ENCODE measurements at regions not wholly inside any gene's neighbourhood (a gene's known extent, or its start where the extent isn't known, plus 50 kb on each side); places are given as distances from the start of the nearest gene placed in this dataset.
"Not testable (repeated sequence)": the region's sequence is repeated elsewhere in the genome, so short reads cannot be mapped to it uniquely, and the experiment has no call there.

DNA sequence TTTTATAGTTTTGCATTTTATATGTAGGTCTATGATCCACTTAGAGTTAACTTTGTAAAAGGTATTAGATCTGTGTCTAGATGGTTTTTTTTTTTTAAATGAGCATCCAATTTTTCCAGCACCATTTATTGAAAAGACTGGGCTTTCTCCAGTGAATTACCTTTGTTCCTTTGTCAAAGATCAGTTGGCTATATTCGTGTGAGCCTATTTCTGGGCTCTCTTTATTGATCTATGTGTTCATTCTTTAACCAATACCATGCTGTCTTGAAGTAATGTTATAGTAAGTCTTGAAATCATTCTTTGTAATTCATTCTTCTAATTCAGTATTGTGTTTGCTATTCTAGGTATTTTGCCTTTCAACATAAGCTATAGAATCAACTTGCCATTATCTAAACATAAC, 165.4 kb upstream of the ARPP21 start:
- Mint-ChIP-seq H3K27ac (ENCODE audit: unreplicated experiment) (no peak overlapping the region), H3K36me3 (ENCODE audit: low read depth) (peaks cover 6% of the 10 kb centered on the region), H3K4me1 (ENCODE audit: low read depth) (no peaks in the 10 kb centered on the region), H3K4me3 (ENCODE audit: unreplicated experiment) (no peak overlapping the region), H3K9me3 (ENCODE audit: low read depth) (peaks cover 11% of the 10 kb centered on the region), H3K27me3 (ENCODE audit: low read depth) (no peaks in the 10 kb centered on the region)
- TF ChIP-seq, protein P1, sequence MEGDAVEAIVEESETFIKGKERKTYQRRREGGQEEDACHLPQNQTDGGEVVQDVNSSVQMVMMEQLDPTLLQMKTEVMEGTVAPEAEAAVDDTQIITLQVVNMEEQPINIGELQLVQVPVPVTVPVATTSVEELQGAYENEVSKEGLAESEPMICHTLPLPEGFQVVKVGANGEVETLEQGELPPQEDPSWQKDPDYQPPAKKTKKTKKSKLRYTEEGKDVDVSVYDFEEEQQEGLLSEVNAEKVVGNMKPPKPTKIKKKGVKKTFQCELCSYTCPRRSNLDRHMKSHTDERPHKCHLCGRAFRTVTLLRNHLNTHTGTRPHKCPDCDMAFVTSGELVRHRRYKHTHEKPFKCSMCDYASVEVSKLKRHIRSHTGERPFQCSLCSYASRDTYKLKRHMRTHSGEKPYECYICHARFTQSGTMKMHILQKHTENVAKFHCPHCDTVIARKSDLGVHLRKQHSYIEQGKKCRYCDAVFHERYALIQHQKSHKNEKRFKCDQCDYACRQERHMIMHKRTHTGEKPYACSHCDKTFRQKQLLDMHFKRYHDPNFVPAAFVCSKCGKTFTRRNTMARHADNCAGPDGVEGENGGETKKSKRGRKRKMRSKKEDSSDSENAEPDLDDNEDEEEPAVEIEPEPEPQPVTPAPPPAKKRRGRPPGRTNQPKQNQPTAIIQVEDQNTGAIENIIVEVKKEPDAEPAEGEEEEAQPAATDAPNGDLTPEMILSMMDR (IDR thresholded peaks at IDR 0.05): no peak
- DNase-seq (ENCODE audit: low spot score): no peak

DNA sequence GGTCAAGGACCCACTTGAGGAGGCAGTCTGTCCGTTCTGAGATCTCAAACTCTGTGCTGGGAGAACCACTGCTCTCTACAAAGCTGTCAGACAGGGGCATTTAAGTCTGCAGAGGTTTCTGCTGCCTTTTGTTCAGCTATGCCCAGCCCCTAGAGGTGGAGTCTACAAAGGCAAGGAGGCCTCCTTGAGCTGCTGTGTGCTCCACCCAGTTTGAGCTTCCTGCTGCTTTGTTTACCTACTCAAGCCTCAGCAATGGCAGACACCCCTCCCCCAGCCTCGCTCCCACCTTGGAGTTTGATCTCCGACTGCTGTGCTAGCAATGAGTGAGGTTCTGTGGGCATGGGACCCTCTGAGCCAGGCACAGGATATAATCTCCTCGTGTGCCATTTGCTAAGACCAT, 156.8 kb upstream of the ARPP21 start:
- H3K27ac Mint-ChIP-seq (ENCODE audit: unreplicated experiment); DNase-seq (ENCODE audit: low spot score); H3K27me3 Mint-ChIP-seq (ENCODE audit: low read depth); H3K36me3 Mint-ChIP-seq (ENCODE audit: low read depth); H3K4me3 Mint-ChIP-seq (ENCODE audit: unreplicated experiment); H3K4me1 Mint-ChIP-seq (ENCODE audit: low read depth): not testable (repeated sequence)
- peaks cover 11% of the 10 kb centered on the region for H3K9me3 Mint-ChIP-seq (ENCODE audit: low read depth)

DNA sequence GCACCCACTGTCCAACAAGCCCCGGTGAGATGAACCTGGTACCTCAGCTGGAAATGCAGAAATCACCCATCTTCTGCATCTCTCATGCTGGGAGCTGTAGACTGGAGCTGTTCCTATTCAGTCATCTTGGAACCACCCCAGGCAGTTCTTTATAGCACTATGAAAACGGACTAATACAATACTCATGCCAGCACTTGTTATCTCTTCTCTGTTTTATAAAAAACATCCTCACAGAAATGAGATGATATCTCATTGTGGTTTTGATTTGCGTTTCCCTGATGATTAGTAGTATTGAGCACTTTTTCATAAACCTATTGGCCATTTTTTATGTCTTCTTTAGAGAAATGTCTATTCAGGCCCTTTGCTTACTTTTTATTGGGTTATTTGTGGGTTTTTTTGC, 156.2 kb upstream of the ARPP21 start:
- TF ChIP-seq, protein P1 (IDR thresholded peaks at IDR 0.05): no peak
- no peak for DNase-seq (ENCODE audit: low spot score)
- no peaks in the 10 kb centered on the region for H3K27me3 Mint-ChIP-seq (ENCODE audit: low read depth)
- H3K4me1 Mint-ChIP-seq (ENCODE audit: low read depth): peaks cover 6% of the 10 kb centered on the region
- H3K36me3 Mint-ChIP-seq (ENCODE audit: low read depth): peaks cover 5% of the 10 kb centered on the region
- H3K9me3 Mint-ChIP-seq (ENCODE audit: low read depth): peaks cover 11% of the 10 kb centered on the region
- no peak overlapping the region for H3K4me3 Mint-ChIP-seq (ENCODE audit: unreplicated experiment)
- no peak overlapping the region for H3K27ac Mint-ChIP-seq (ENCODE audit: unreplicated experiment)

DNA sequence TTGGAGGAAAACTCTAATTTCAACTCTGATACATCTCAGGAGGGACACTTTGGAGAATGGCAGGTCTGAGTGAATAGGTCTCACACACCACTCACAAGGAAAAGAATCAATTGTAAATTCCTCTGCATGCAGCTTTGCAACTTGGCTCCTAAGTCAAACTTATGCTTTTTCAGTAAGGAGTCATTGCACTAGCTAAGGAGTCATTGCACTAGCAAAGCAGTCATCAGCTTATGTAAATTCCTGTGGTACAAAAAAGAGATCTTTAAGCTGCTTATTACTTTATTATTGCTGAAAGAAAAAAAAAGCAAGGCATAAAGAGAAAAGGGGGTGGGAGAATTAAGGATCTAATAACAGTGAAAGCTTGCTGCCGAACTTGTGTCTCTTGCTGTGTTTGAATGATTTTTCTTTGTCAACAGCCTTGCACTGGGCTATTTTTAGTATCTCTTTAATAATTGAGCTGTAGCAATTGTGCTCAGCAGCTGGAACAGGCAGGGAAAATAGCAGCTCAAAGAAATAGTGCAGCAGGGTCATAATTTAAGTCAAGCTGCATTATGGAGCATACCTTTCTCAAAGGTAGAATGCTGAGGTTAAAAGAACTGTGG, 154.3 kb upstream of the ARPP21 start:
- no peak overlapping the region for H3K4me3 Mint-ChIP-seq (ENCODE audit: unreplicated experiment)
- no peak overlapping the region for H3K27ac Mint-ChIP-seq (ENCODE audit: unreplicated experiment)
- TF ChIP-seq, protein P1 (IDR thresholded peaks at IDR 0.05): no peak
- H3K36me3 Mint-ChIP-seq (ENCODE audit: low read depth): peaks cover 4% of the 10 kb centered on the region
- H3K27me3 Mint-ChIP-seq (ENCODE audit: low read depth): no peaks in the 10 kb centered on the region
- no peak for DNase-seq (ENCODE audit: low spot score)
- H3K9me3 Mint-ChIP-seq (ENCODE audit: low read depth): peaks cover 6% of the 10 kb centered on the region
- H3K4me1 Mint-ChIP-seq (ENCODE audit: low read depth): peaks cover 6% of the 10 kb centered on the region

DNA sequence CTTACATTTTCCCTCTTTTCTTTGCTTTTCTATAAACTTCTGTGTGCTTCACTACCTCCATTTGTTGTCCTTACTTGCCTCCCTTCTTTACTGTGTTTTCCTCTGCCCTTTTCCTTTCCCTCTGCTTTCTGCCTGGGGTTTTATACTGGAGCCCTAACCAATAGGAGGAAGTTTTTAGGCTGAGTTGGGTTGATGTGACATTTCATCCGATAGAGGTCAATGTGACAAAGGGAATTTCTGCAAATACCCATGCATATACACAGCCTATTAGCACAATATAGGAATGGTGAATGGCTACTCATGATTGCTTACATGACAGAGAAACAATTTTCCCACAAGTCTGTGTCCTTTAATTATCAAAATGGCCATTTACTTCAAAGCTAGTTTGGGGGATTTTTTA, 153.0 kb upstream of the ARPP21 start:
- Mint-ChIP-seq H3K4me3 (ENCODE audit: unreplicated experiment) (no peak overlapping the region), H3K27ac (ENCODE audit: unreplicated experiment) (no peak overlapping the region), H3K27me3 (ENCODE audit: low read depth) (no peaks in the 10 kb centered on the region), H3K9me3 (ENCODE audit: low read depth) (peaks cover 12% of the 10 kb centered on the region), H3K36me3 (ENCODE audit: low read depth) (peaks cover 4% of the 10 kb centered on the region), H3K4me1 (ENCODE audit: low read depth) (peaks cover 12% of the 10 kb centered on the region)
- no peak for DNase-seq (ENCODE audit: low spot score)
- TF ChIP-seq, protein P1 (IDR thresholded peaks at IDR 0.05): no peak

DNA sequence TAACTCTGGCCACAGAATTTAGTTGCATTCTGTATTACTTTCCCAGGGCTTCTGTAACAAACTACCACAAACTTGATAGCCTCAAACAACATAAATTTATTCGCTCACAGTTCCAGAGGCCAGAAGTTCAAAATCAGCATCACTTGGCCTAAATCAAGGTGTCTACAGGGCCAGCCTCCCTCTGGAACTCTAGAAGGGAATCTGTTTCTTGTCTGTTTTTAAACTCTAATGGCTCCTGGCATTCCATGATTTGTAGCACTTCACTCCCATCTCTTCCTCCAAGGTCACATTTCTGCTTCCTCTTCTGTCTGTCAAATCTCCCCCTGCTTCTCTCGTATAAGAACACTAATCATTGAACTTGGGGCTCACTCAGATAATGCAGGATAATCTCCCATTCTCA, 151.9 kb upstream of the ARPP21 start:
- DNase-seq (ENCODE audit: low spot score): no peak
- H3K27me3 Mint-ChIP-seq (ENCODE audit: low read depth): no peaks in the 10 kb centered on the region
- H3K27ac Mint-ChIP-seq (ENCODE audit: unreplicated experiment): no peak overlapping the region

More for the DNA sequence above, 151.9 kb upstream of the ARPP21 start:
- Mint-ChIP-seq H3K4me3 (ENCODE audit: unreplicated experiment) (no peak overlapping the region), H3K4me1 (ENCODE audit: low read depth) (peaks cover 22% of the 10 kb centered on the region), H3K36me3 (ENCODE audit: low read depth) (no peaks in the 10 kb centered on the region), H3K9me3 (ENCODE audit: low read depth) (peaks cover 8% of the 10 kb centered on the region)
- TF ChIP-seq, protein P1 (IDR thresholded peaks at IDR 0.05): no peak
